NB4 (cell line): ENCODE measurements at regions not wholly inside any gene's neighbourhood (a gene's known extent, or its start where the extent isn't known, plus 50 kb on each side); places are given as distances from the start of the nearest gene placed in this dataset.

Experiments used
- DNase-seq: peaks from one replicate; pipeline ENCODE4 v3.0.0; 2010; ENCODE audit warnings: low read depth
- H3K4me3 ChIP-seq: one replicate; pipeline ENCODE4 v1.5.1; 2011; ENCODE audit warnings: mild to moderate bottlenecking, low read depth, low read length, moderate library complexity
- CTCF ChIP-seq: IDR thresholded peaks from one replicate; pipeline ENCODE4 v1.5.1; 2012; ENCODE audit warnings: low read depth, low read length
- MAX ChIP-seq: IDR thresholded peaks from 2 replicates; pipeline ENCODE4 v1.6.1; 2011; ENCODE audit warnings: low read depth, low read length
- MYC ChIP-seq: IDR thresholded peaks from 2 replicates; pipeline ENCODE4 v1.6.1; 2011; ENCODE audit warnings: low read depth, low read length
- POLR2A ChIP-seq: IDR thresholded peaks from 2 replicates; pipeline ENCODE4 v1.6.1; 2011; ENCODE audit warnings: mild to moderate bottlenecking; ENCODE audit not compliant: insufficient read length; ENCODE audit errors: extremely low read depth

GRCh38 chr12:3967556-3968160 is 94.5 kb upstream of the PARP11 start:
- no peak overlapping the region for H3K4me3 ChIP-seq
- TF ChIP-seq MAX (no peak), CTCF (no peak), POLR2A (no peak), MYC (no peak)
- no peak for DNase-seq

DNA sequence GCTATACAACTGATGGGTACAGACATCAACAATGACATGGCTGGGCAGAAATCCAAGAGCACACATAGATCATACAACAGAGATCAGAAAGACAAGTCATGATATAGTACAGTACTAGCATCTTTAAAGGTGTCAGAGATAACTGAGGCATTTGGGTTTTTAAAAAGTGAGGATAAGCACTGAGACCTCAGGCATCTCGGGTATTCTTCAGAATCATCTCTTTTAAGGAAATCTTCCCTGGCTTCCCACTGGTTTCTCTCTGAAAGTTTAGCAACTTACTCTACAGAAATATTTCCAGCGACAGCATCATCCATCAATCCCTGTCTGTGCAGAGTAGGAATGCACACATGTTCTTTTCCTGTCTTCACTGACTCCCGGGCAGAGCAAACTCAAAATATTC is 93.2 kb upstream of the PARP11 start:
- H3K4me3 ChIP-seq, result no peak overlapping the region
- no peak for TF ChIP-seq MYC
- TF ChIP-seq POLR2A, result no peak
- no peak for TF ChIP-seq MAX
- no peak for TF ChIP-seq CTCF
- no peak for DNase-seq

GRCh38 chr12:3965046-3965445 is 91.8 kb upstream of the PARP11 start:
- TF ChIP-seq MYC, result no peak
- TF ChIP-seq POLR2A, result no peak
- no peak for TF ChIP-seq MAX
- no peak for TF ChIP-seq CTCF
- no peak overlapping the region for H3K4me3 ChIP-seq
- no peak for DNase-seq

GRCh38 chr12:3964439-3964838 is 91.2 kb upstream of the PARP11 start:
- DNase-seq, result peak; percentile 38
- TF ChIP-seq POLR2A (no peak), MAX (no peak), CTCF (peak; percentile 49), MYC (no peak)
- H3K4me3 ChIP-seq, result no peak overlapping the region

GRCh38 chr12:3962631-3963483 is 89.7 kb upstream of the PARP11 start:
- DNase-seq, result peak; percentile 73
- H3K4me3 ChIP-seq, result no peak overlapping the region
- TF ChIP-seq MYC (no peak), MAX (no peak), POLR2A (no peak), CTCF (no peak)
